Uterus (tissue), 3 donors: ENCODE measurements at regions not wholly inside any gene's neighbourhood (a gene's known extent, or its start where the extent isn't known, plus 50 kb on each side); places are given as distances from the start of the nearest gene placed in this dataset.

ENCODE experiments used
- DNase-seq, 2 donors: peaks; one replicate each; pipeline ENCODE4 v3.0.0-alpha.2; 2019 to 2020
- H3K27ac ChIP-seq, 2 donors: fragments of 200-600 bp; sonication (generic); 1 replicate in 1 of 2; 2 replicates in 1 of 2; pipeline ENCODE4 v1.5.1; 2016 to 2018
- H3K27me3 ChIP-seq, 2 donors: fragments of 200-600 bp; sonication (generic); one replicate each; pipeline ENCODE4 v1.5.1; 2018 to 2019; ENCODE audit warnings: control low read depth in 1 of 2
- H3K36me3 ChIP-seq, 2 donors: fragments of 200-600 bp; sonication (generic); one replicate each; pipeline ENCODE4 v1.5.1; 2019; ENCODE audit warnings: control low read depth in 1 of 2
- H3K4me1 ChIP-seq, 2 donors: fragments of 200-600 bp; sonication (generic); one replicate each; pipeline ENCODE4 v1.5.1; 2018 to 2019; ENCODE audit warnings: control low read depth in 1 of 2
- H3K4me3 ChIP-seq, 2 donors: fragments of 200-600 bp; sonication (generic); 1 replicate in 1 of 2; 2 replicates in 1 of 2; pipeline ENCODE4 v1.5.1; 2018 to 2019; ENCODE audit warnings: mild to moderate bottlenecking in 1 of 2
- H3K9me3 ChIP-seq, 2 donors: fragments of 200-600 bp; sonication (generic); one replicate each; pipeline ENCODE4 v1.5.1; 2019; ENCODE audit warnings: control low read depth in 1 of 2
- POLR2A ChIP-seq, 2 donors: fragments of 450-650 bp; IDR thresholded peaks; one replicate each; pipeline ENCODE4 v1.6.1; 2016; ENCODE audit warnings: antibody characterized with exemption in 2 of 2, mild to moderate bottlenecking in 1 of 2, moderate library complexity in 1 of 2
- intact Hi-C: fragments of 100-400 bp; cut with DNase I; formaldehyde crosslinking; loops from one replicate; pipeline ENCODE4 v1.15.1; 2023; ENCODE audit warnings: low total_unique reads
- TF ChIP-seq, protein P1 (sequence below), 4 experiments: fragments of 200-600 bp in 2 of 4; fragments of 450-650 bp in 2 of 4; sonication (generic) in 2 of 4; IDR thresholded peaks; one replicate each; pipeline ENCODE4 v1.5.1; 2016 to 2019; ENCODE audit warnings: antibody characterized with exemption in 4 of 4, mild to moderate bottlenecking in 2 of 4, moderate library complexity in 1 of 4
- donor health status: DM: yes; HTN: yes; CAD: no.

DNA sequence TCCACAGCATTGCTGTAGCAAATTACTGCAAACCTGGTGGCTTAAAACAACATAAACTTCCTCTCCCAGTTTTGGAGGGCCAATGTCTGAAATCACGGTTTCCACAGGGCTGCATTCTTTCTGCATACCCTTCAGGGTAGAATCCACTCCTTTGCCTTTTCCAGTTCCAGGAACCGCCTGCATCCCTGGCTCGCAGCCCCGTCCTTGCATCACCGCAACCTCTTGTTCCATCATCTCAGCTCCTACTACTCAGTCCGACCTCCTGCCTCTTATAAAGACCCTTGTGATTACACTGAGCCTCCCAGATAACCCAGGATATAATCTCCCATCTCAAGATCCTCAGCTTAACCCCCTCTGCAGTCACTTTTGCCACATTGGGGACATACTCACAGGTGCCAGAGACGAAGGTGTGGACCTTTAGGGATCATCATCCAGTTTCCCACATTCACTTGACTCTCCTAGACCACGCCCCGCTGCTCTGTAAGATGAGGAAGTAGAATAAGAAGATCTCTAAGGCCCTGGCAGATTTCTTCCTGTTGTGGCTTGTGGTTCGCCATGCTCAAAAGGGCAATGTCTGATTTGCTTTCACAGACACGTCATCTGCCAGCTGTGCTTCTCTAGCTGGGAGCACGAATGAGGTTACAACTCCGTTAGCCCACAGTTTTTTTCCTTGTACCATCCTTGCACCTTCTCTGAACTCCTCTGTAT lies 103.6 kb upstream of the AGAP1 start:
- Histone ChIP-seq H3K36me3 (no peaks in the 10 kb centered on the region), H3K4me3 (no peak overlapping the region), H3K27me3 (no peaks in the 10 kb centered on the region), H3K9me3 (no peaks in the 10 kb centered on the region), H3K4me1 (no peaks in the 10 kb centered on the region), H3K27ac (no peak overlapping the region)
- intact Hi-C loops = no loop called here
- TF ChIP-seq, protein P1, sequence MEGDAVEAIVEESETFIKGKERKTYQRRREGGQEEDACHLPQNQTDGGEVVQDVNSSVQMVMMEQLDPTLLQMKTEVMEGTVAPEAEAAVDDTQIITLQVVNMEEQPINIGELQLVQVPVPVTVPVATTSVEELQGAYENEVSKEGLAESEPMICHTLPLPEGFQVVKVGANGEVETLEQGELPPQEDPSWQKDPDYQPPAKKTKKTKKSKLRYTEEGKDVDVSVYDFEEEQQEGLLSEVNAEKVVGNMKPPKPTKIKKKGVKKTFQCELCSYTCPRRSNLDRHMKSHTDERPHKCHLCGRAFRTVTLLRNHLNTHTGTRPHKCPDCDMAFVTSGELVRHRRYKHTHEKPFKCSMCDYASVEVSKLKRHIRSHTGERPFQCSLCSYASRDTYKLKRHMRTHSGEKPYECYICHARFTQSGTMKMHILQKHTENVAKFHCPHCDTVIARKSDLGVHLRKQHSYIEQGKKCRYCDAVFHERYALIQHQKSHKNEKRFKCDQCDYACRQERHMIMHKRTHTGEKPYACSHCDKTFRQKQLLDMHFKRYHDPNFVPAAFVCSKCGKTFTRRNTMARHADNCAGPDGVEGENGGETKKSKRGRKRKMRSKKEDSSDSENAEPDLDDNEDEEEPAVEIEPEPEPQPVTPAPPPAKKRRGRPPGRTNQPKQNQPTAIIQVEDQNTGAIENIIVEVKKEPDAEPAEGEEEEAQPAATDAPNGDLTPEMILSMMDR (IDR thresholded peaks at IDR 0.05) = no peak
- no peak for TF ChIP-seq POLR2A (IDR thresholded peaks at IDR 0.05)
- DNase-seq = no peak

DNA sequence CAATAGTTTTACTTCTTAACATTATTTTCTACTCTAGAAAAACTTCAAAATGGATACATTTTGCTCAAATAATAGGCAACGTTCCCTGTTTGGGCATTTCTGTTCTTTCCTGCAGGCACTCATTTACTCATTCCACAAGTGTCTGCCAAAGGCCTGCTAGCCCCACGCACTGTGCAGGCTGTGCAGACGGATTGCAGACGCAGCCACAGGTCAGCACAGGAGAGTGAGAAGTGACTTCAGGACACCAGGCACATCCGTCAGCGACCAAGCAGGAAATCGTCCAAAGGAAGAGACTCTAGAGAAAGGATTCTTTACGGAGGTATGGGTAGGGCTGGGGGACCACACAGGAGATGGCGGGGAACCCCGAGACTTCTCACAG lies 103.0 kb upstream of the AGAP1 start:
- Histone ChIP-seq H3K4me3 (no peak overlapping the region), H3K9me3 (no peaks in the 10 kb centered on the region), H3K27ac (no peak overlapping the region), H3K4me1 (no peaks in the 10 kb centered on the region), H3K27me3 (no peaks in the 10 kb centered on the region), H3K36me3 (no peaks in the 10 kb centered on the region)
- DNase-seq = no peak
- TF ChIP-seq, protein P1 (IDR thresholded peaks at IDR 0.05) = no peak
- TF ChIP-seq POLR2A (IDR thresholded peaks at IDR 0.05) = no peak
- intact Hi-C loops = no loop called here

DNA sequence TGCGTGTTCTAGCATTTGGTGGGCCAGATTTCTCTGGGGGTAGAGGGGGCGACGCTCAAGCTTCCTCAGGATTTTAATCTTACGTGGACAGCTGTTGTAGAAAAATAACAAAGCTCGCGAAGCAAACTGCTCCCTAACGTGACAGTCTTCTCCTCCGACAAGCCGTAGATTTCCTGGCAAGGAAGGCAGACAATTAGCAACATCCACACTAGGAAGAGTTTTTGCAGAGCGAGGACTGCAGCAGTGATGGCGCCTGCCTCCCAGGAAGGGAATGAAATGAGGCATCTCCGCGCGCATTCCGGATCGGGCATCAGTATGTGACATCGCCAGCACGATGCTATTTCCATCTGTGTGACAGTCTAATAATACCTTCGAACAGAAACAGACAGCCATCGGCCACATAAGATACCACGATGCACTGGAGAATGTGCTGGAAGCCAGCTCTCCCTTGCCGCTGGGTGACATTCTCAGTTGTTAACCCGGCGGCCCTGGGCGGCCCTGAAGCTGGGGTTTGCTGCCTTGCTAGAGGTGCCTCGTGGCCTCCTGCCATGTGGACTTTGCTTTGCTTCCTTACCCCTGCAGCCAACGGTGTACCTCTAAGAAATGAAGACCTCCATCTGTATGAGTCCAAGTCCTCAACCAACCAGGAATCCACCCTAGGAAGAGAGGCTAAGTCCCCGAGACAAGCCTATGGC lies 101.8 kb upstream of the AGAP1 start:
- Histone ChIP-seq H3K27me3 (no peaks in the 10 kb centered on the region), H3K4me3 (no peak overlapping the region), H3K27ac (no peak overlapping the region), H3K4me1 (no peaks in the 10 kb centered on the region), H3K36me3 (no peaks in the 10 kb centered on the region), H3K9me3 (no peaks in the 10 kb centered on the region)
- TF ChIP-seq POLR2A (IDR thresholded peaks at IDR 0.05) = no peak
- TF ChIP-seq, protein P1 (IDR thresholded peaks at IDR 0.05) = no peak
- no peak for DNase-seq
- intact Hi-C loops = no loop called here

DNA sequence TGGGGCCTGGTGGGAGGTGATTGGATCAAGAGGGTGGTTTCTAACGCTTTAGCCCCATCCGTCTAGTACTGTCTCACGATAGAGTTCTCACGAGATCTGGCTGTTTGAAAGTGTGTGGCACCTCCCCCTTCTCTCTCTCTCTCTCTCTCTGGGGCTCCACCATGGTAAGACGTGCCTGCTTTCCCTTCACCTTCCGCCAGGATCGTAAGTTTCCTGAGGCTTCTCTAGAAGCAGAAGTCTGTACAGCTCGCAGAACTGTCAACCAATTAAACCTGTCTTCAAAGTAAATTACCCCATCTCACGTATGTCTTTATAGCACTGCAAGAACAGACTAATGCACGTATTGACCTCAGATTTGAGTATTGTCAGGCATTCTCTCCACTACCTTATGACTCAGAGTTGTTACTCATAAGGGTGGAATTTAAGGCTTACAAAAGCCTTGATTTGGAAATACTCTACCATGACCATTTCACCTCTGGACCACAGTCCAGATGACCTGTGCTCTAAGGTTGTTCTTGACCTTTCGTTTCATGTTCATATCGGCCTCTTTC lies 99.5 kb upstream of the AGAP1 start:
- H3K9me3 ChIP-seq = no peaks in the 10 kb centered on the region
- DNase-seq = no peak
- intact Hi-C loops = no loop called here

More for the DNA sequence above, 99.5 kb upstream of the AGAP1 start:
- Histone ChIP-seq H3K27me3 (no peaks in the 10 kb centered on the region), H3K36me3 (no peaks in the 10 kb centered on the region), H3K4me3 (no peak overlapping the region), H3K4me1 (no peaks in the 10 kb centered on the region), H3K27ac (no peak overlapping the region)
- TF ChIP-seq POLR2A (IDR thresholded peaks at IDR 0.05) = no peak
- TF ChIP-seq, protein P1 (IDR thresholded peaks at IDR 0.05) = no peak
